GM18519 (cell line): ENCODE measurements at regions not wholly inside any gene's neighbourhood (a gene's known extent, or its start where the extent isn't known, plus 50 kb on each side); places are given as distances from the start of the nearest gene placed in this dataset.

Source experiments
- ATAC-seq: cut with Tn5 transposase; IDR thresholded peaks from one replicate; pipeline ENCODE4 v1.9.1; 2021; ENCODE audit warnings: mild to moderate bottlenecking, moderate library complexity; ENCODE audit not compliant: unreplicated experiment, low FRiP score

DNA sequence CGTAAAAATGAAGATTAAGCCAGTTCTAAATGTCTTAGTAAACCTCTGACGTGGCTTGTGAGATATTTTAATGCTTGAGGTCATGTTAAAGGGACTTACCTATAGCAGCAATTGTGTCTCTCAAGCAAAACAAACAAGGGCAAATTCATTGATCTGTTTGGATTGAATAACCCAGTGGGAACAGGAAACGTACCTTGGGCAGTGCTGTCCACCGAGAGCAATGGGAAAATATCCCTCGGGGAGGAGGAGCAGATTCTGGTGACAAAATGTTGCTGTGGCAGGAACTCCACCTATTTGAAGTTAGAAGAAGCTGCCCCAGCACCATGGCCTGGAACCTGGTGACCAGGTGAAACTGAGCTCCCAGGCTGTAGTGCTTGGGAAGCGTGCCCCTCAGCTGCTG is 107.1 kb upstream of the FZD8 start:
- no peak for ATAC-seq

DNA sequence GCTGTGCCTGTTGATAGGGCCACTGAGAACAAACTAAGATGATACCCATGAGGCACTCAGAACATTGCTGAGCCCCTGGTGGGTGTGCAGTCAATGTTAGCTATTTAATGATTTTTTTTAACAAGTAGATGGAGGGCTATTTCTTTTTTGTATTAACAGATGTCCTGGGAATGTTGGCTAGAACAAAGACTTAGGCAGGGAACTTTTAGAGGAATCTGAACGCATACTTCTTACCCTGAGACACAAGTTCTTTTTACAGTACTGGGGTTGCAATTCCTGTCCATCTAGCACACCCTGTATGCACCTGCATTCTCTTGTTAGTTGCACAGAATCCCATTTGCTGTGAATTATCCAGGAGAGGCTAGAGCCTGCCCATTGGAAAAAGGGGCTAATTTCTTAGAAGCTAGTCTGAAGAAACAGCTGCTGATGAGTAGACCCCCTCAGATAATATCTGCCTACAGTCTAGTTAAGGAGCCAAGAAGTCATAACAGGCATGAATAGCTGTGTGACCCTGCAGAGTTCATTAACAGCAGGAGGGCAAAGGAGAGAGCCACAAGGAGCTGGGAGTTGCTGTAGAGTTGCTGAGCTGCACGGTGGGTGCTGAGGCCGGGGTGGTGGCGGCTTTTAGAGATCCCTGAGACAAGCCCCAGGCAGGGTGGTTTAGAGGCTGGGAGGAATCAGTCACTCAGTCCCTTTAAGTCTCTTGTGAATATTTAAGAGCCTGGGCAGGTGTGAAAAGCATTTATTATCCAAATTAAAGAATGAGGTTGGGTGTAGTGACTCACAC is 103.7 kb upstream of the FZD8 start:
- no peak for ATAC-seq

DNA sequence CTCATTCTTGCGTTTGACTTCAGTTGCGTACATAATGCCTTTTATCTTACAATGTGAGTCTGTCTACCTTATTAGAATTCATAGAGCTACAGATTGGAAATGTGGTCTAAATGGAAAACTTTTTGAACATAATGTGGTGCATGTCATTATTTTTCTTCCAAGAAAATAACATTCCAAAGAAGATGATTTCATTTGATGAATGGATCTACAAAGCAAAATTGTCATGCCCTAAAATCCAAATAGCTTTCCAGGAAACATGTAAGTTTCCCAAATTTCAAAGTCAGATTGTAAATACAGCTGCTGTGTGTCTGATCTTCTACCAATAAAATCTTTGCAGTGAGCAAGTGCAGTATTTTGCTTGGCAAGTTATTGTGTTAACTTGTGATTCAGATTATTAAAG is 101.8 kb upstream of the FZD8 start:
- ATAC-seq = no peak

GRCh38 chr10:35743351-35743750 is 101.3 kb upstream of the FZD8 start:
- no peak for ATAC-seq

- ATAC-seq = no peak
Measured at GRCh38 chr10:35739998-35740397, 97.9 kb upstream of the FZD8 start.

- no peak for ATAC-seq
Measured at GRCh38 chr10:35735412-35735811, 93.3 kb upstream of the FZD8 start.

DNA sequence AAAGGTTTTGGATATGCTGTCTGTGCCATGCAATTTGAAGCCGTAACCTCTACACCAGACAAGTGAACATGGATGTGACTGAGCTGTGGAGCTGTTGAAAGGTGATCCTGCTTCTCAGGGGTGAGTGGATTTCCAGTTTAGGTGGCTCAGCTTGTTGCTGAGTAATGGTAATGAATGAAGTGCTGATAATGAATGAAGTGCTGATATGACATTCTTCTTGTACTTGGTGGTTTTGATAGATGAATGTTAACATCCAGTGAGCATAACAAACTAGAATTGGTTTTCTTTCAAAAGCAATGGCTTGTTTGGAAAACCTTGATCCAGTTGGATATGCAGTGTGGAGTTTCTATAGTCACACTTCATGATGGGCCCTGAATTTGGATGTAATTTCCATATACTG is 89.7 kb upstream of the FZD8 start:
- ATAC-seq = no peak

- ATAC-seq = no peak
Measured at GRCh38 chr10:35728341-35728740, 86.2 kb upstream of the FZD8 start.

DNA sequence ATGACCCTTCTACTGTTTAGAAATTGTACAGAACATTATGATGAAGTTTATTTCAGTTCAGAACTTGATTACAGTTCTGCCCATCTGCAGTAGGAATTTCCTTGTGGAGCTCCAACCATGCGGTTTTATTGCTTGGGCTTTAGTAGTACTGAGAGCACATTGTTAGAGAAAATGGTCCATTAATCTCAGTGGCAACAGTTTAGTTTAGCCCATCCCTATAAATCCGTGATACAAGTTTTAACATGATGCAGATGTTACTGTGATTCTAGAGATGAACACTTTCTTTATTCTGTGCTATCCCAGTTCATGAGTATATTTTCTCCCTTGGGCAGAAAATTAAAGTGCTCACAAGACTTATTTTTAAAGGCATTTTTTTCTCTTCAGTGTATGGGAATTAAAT is 84.8 kb upstream of the FZD8 start:
- no peak for ATAC-seq

DNA sequence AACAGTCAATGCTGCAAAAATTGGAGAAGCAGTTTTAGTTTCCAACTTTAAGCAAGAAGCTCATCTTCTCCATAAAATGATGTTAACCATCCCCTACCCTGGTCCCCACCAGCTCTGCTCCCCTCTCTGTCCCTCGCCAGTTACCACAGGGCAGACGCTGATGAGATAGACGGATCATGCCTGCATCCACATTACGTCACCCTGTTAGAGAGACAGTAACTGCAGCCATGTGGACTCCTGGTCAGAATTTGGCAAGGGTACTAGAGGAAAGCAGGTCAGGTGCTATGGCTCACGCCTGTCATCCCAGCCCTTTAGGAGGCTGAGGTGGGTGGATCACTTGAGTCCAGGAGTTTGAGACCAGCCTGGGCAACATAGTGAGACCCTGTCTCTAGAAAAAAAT is 81.9 kb upstream of the FZD8 start:
- no peak for ATAC-seq

GRCh38 chr10:35723059-35723458 is 81.0 kb upstream of the FZD8 start:
- ATAC-seq = no peak

GRCh38 chr10:35722636-35723035 is 80.5 kb upstream of the FZD8 start:
- no peak for ATAC-seq

- no peak for ATAC-seq
Measured at GRCh38 chr10:35722226-35722625, 80.1 kb upstream of the FZD8 start.

- no peak for ATAC-seq
Measured at GRCh38 chr10:35720366-35720765, 78.3 kb upstream of the FZD8 start.

DNA sequence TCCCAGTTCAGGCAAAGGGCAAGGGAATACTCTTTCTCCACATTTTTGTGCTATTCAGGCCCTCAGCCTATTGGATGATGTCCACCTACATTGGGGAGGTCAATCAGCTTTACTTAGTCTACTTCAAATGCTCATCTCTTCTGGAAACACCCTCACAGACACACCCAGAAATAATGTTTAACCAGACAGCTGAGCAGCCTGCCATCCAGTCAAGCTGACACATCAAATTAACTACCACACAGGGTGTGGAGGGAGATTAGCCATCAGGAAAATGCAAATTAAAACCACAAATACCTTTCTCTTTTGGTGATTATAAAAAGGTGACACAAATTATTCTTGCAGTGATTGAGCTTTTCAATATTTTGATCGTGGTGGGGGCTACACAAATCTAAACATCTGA is 74.7 kb upstream of the FZD8 start:
- no peak for ATAC-seq

DNA sequence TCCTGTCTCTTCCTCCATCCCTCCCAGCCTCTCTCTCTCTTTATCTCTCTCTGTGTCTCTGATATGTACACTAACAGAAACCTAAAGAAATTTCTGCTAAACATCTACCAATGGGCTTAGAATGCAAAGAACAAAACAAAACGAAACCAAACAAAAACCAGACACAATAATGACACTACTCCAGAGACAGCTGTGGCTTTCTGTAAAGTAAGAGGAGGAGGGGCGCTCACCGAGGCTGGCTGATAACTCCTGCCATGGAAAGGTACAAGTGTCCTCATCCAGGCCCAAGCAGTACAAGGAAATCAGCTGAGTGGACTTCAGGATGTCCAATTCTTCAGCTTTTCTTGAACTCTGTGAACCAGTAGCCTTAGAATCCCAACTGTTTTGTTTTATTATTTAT is 70.4 kb upstream of the FZD8 start:
- no peak for ATAC-seq

- no peak for ATAC-seq
Measured at GRCh38 chr10:35711615-35712411, 69.7 kb upstream of the FZD8 start.

DNA sequence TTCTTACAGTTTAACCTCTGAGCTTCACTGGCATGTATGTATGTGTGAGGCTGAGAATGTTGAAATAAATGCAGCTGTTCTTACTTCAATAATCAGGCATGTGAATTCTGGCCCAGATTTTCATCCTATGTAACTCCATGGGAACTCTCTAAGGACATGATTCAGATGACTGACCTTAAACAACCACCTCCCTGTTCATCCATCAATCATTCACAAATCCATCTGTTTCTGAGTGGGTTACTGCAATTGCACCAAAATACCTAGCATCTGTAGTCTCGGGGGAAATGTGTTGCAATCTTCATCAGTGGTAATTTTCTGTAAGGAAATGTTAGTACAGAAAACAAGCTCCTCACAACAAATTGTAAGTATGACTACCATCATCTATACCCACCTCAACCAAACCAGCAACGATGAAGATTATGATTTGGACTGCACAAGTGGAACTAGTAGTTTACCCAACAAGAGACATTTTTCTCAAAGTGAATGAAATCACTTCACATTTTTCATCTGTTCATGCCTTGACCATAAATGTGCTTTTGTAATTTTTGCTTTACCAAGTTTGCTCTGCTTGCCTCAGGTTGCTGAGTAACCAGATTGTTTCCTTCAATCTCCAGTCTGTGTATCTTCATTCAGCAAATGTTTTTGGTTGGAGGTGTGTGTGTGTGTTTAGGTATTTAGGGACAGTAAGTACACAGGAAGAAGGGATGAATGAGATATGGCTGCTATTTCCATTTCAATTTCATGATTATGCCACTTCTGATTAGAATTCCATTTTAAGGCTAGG is 65.7 kb upstream of the FZD8 start:
- ATAC-seq = no peak

DNA sequence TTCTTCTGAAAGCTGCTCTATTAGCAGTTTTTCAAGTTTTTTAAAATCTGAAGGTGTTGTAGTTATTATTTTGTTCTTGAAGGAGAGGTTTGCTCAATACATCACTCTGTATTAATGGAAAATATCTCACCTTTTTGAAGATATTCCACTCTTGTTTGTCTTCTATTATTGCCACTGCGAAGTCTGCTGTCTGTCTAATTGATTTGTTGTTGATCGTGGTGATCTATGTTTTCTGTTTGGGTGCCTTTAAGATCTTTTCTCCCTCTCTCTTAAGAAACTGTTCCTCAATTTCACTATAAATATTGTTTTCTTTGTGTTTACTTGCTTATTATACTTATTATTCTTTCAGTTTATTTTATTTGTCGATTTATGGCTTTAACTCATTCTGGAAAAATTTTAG is 64.9 kb upstream of the FZD8 start:
- no peak for ATAC-seq

DNA sequence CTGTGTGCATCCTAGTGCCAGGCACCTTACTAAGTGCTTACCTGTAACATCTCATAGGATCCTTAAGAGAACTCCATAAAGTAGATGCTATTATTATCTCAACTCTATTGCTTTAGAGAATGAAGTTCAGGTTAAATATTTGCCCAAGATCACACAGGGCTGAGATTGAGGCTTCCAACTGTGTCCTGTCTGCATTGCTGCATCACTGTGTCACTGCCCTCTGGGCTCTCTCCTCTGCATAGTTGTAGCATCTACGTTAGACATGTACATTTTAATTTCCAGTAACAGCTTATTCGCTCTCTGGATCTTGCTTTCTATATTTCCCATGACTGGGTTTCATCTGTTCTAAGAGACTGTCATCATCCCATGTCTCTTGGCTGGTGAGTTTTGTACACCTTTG is 63.6 kb upstream of the FZD8 start:
- ATAC-seq = no peak

- ATAC-seq = no peak
Measured at GRCh38 chr10:35705051-35705450, 63.0 kb upstream of the FZD8 start.
